Body of pancreas (tissue), 4 donors: ENCODE measurements at regions not wholly inside any gene's neighbourhood (a gene's known extent, or its start where the extent isn't known, plus 50 kb on each side); places are given as distances from the start of the nearest gene placed in this dataset. TPM values are rescaled to one million over a fixed set of nuclear protein-coding genes. Genes with fewer than 3 reads are reported as not detected.
A peak's percentile ranks its signal among the peaks of the same experiment; 100 is the strongest.

Experiments
- ATAC-seq: fragments of 150-250 bp; one replicate; pipeline ENCODE4 v1.9.1; 2016
- DNase-seq, 4 donors: peaks; one replicate each; pipeline ENCODE4 v3.0.0-alpha.2; 2019
- H3K27ac ChIP-seq, 4 donors: fragments of 200-600 bp; sonication (generic); 1 replicate in 3 of 4; 2 replicates in 1 of 4; pipeline versions ENCODE4 v1.5.1 to v1.6.1; 2016 to 2019; ENCODE audit warnings: mild to moderate bottlenecking in 1 of 4, mixed read lengths in 1 of 4, moderate library complexity in 1 of 4
- H3K27me3 ChIP-seq, 2 donors: fragments of 200-600 bp; sonication (generic); one replicate each; pipeline ENCODE4 v1.6.0; 2016; ENCODE audit warnings: mild to moderate bottlenecking in 1 of 2
- H3K36me3 ChIP-seq, 2 donors: fragments of 200-600 bp; sonication (generic); replicated peaks in 1 of 2; 2 replicates each; pipeline ENCODE4 v1.5.1; 2016; ENCODE audit warnings: low read depth in 2 of 2; ENCODE audit not compliant: insufficient read depth in 1 of 2
- H3K4me1 ChIP-seq: fragments of 200-600 bp; sonication (generic); one replicate; pipeline ENCODE4 v1.6.0; 2016
- H3K4me3 ChIP-seq, 2 donors: fragments of 200-600 bp; sonication (generic); 1 replicate in 1 of 2; 2 replicates in 1 of 2; pipeline ENCODE4 v1.5.1; 2016 to 2019
- H3K9me3 ChIP-seq, 3 donors: fragments of 200-600 bp; sonication (generic); 1 replicate in 2 of 3; 2 replicates in 1 of 3; pipeline ENCODE4 v1.5.1; 2016
- CTCF ChIP-seq, 7 experiments: fragments of 450-650 bp in 4 of 7; fragments of 200-600 bp in 3 of 7; sonication (generic) in 3 of 7; IDR thresholded peaks; one replicate each; pipeline ENCODE4 v1.5.1; 2016 to 2019; ENCODE audit warnings: antibody characterized with exemption in 7 of 7
- POLR2A ChIP-seq, 3 donors: fragments of 450-650 bp; IDR thresholded peaks; one replicate each; pipeline ENCODE4 v1.6.1; 2016; ENCODE audit warnings: antibody characterized with exemption in 3 of 3, mild to moderate bottlenecking in 2 of 3
- WGBS, 2 donors: methylation state at CpG; one replicate each; pipeline ENCODE4 v1.1.5; 2017; 5-methylcytosine and 5-hydroxymethylcytosine counted together
- intact Hi-C: fragments of 100-400 bp; cut with DNase I; formaldehyde crosslinking; loops from one replicate; pipeline ENCODE4 v1.15.1; 2023
- small RNA-seq: library from RNA; depleted of rRNA; stranded (forward); fragments of <200 nt; gene quantifications from one replicate; pipeline ENCODE3, GENCODE V24; 2016

- WGBS, 2 donors = 62 to 66% methylated on average over 8 of the region's 8 CpGs
- intact Hi-C loops = no loop called here
- Histone ChIP-seq H3K27ac (no peak overlapping the region), H3K4me3 (no peak overlapping the region), H3K36me3 (no peaks in the 10 kb centered on the region), H3K4me1 (no peaks in the 10 kb centered on the region), H3K27me3 (no peaks in the 10 kb centered on the region), H3K9me3 (no peaks in the 10 kb centered on the region)
- no peak for TF ChIP-seq POLR2A (IDR thresholded peaks at IDR 0.05)
- TF ChIP-seq CTCF (IDR thresholded peaks at IDR 0.05) = peak; percentile 58 to 77 (median 66)
- ATAC-seq (peak; percentile 69), DNase-seq (peak; percentile 26 to 47 (median 42))
Observed at GRCh38 chr3:157572559-157573270, 69.5 kb upstream of the VEPH1 start.

- DNase-seq (no peak), ATAC-seq (no peak)
- 84 to 89% methylated on average over 1 of the region's 1 CpG for WGBS, 2 donors
- Histone ChIP-seq H3K4me3 (no peak overlapping the region), H3K27me3 (no peaks in the 10 kb centered on the region), H3K9me3 (no peaks in the 10 kb centered on the region), H3K4me1 (no peaks in the 10 kb centered on the region), H3K27ac (no peak overlapping the region), H3K36me3 (no peaks in the 10 kb centered on the region)
- intact Hi-C loops = no loop called here
- TF ChIP-seq CTCF (IDR thresholded peaks at IDR 0.05) (no peak), POLR2A (IDR thresholded peaks at IDR 0.05) (no peak)
Observed at GRCh38 chr3:157566596-157566995, 63.4 kb upstream of the VEPH1 start.

GRCh38 chr3:157559401-157559800 lies 56.2 kb upstream of the VEPH1 start:
- H3K4me3 ChIP-seq = no peak overlapping the region
- no peak for DNase-seq
- no peaks in the 10 kb centered on the region for H3K27me3 ChIP-seq
- no peak overlapping the region for H3K27ac ChIP-seq
- intact Hi-C loops = no loop called here
- 77 to 86% methylated on average over 1 of the region's 1 CpG for WGBS, 2 donors
- H3K4me1 ChIP-seq = no peaks in the 10 kb centered on the region
- H3K36me3 ChIP-seq = no peaks in the 10 kb centered on the region
- TF ChIP-seq POLR2A (IDR thresholded peaks at IDR 0.05) = no peak
- TF ChIP-seq CTCF (IDR thresholded peaks at IDR 0.05) = no peak
- ATAC-seq = no peak
- H3K9me3 ChIP-seq = no peaks in the 10 kb centered on the region

Small RNA genes in the stretch of these regions (small RNA-seq; reads per million reads assigned to genes)
- gene RN7SKP46 = not detected
